ENCODE measurements at regions not wholly inside any gene's neighbourhood (a gene's known extent, or its start where the extent isn't known, plus 50 kb on each side); places are given as distances from the start of the nearest gene placed in this dataset.

- DNase-seq (ENCODE audit: low read depth): no peak
Measured at GRCh38 chr5:117504305-117504704, 929.7 kb upstream of the SEMA6A start.

GRCh38 chr5:117497601-117498000 lies 923.0 kb upstream of the SEMA6A start:
- DNase-seq (ENCODE audit: low read depth): no peak

- no peak for DNase-seq (ENCODE audit: low read depth)
Measured at GRCh38 chr5:117496801-117497200, 922.2 kb upstream of the SEMA6A start.

- DNase-seq (ENCODE audit: low read depth): no peak
Measured at GRCh38 chr5:117494188-117494587, 919.6 kb upstream of the SEMA6A start.

DNA sequence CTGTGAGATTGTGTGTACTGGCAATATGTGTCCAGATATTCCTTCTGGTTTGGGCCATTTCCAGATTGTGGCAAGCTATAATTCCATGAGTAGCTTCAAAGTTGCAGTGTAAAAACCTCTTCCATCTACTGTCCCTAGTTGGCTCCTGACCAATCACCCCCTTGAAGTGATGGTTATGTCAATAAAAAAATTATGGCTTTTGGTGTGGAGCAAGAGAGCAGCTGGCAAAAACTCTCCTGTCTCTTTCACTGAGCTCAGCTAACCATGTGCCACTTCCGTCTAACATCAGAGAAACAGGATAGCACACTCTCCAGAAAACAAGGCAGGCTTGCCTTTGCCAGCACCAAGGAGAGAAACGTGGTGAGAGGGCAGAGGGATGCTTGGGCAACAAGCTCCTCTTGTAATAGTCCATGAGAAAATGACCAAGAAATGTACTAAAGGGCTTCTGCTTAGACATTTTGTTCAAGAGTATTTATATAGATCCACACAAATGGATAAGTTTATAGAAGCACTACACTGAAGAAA lies 914.4 kb upstream of the SEMA6A start:
- no peak for DNase-seq (ENCODE audit: low read depth)

GRCh38 chr5:117487556-117487955 lies 912.9 kb upstream of the SEMA6A start:
- no peak for DNase-seq (ENCODE audit: low read depth)

- DNase-seq (ENCODE audit: low read depth): no peak
Measured at GRCh38 chr5:117486879-117487391, 912.3 kb upstream of the SEMA6A start.

- DNase-seq (ENCODE audit: low read depth): no peak
Measured at GRCh38 chr5:117486261-117486660, 911.6 kb upstream of the SEMA6A start.

GRCh38 chr5:117475919-117476318 lies 901.3 kb upstream of the SEMA6A start:
- no peak for DNase-seq (ENCODE audit: low read depth)

GRCh38 chr5:117473165-117473564 lies 898.5 kb upstream of the SEMA6A start:
- DNase-seq (ENCODE audit: low read depth): no peak

DNA sequence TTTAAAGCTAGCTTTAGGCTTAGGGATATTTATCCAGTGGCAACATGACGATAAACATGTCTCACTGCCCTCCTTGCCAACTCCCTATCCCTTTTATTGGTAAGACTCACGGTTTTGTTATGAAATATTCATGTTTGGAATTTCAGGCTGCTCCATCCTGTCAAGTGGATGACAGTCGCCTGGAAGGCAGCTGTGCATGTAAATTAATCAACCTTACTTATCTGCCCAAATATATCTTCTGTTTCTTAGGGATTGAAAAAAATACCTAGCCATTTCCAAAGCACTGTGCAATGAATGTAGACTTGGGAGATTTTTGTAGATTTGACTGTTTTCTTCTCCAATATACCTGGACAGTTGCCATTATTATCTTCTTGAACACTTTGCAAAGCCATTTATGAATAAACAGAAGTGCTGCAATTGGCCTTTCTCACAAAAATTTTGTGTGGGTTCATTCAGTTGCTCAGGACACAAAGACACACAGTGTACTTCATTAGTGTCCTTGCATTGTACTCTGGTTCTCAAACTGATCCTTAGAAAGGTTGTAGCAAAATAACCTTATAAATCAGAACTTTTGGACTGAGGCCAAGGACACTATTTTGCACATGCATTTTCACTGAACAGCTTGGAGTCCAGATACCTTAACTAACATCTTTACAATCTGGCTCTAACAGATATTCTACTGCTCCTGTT lies 889.4 kb upstream of the SEMA6A start:
- no peak for DNase-seq (ENCODE audit: low read depth)

DNA sequence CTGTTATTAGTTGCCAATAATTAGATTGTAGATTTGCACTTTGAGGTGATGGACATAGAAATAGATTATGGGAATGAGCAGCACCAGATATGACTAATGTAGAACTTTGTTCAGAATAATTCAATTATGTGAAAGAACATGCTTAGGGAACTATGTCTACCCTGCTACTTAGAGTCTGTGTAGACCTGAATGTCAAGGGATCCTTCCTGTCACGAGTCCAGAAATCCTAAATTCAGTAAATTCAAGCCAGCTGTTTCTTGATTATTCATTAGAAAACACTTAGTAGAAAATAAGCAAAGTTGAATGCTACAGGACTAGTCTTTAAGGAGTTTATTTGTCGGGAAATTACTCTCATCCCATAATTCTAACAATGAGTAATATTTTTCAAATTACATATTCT lies 887.3 kb upstream of the SEMA6A start:
- DNase-seq (ENCODE audit: low read depth): no peak

DNA sequence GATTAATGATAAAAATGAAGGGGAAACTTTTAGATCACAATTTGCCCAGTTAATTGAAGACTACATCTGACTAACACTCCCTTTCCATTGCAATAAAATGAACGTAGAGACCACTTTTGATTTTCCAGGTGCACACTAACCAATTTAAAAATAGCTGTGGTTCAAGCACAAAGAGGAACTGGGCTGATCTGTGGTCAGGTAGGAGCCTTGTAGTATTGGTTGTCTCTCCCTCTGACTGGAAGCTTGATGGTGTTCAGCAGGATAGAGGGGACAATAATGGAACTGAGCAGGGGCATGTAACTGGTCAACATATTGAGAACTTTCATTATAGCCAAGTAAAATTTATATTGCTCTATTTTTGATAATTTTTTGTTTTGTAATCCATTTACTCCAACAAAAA lies 886.8 kb upstream of the SEMA6A start:
- DNase-seq (ENCODE audit: low read depth): no peak

GRCh38 chr5:117457656-117458055 lies 883.0 kb upstream of the SEMA6A start:
- no peak for DNase-seq (ENCODE audit: low read depth)

DNA sequence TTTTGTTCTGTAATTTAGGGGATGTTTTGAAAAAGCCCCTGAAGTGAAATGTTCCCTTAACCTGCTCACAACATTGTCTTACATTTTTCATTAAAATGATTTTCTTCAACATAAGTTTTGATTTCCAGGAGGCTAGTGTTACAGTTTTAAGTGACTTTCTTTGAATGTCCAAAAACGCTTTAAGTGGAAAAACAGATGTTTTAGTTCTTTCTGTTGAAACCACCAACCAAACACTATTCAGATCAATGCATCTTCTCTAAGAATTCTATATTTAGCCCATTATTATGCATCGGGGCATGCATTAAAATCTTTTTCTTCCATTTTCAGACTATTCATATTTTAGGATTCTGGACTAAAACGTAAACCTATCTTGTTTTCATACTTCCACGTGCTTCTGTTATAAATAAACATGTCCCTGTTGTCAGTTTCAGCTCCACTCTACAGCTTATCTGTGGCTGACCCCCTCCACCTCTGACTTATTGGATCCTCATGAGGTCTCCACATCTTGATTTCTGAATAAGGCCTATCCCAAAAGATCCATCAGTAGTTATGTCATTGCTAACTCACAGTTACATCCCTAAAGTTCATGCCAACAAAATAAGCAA lies 882.3 kb upstream of the SEMA6A start:
- DNase-seq (ENCODE audit: low read depth): no peak

DNA sequence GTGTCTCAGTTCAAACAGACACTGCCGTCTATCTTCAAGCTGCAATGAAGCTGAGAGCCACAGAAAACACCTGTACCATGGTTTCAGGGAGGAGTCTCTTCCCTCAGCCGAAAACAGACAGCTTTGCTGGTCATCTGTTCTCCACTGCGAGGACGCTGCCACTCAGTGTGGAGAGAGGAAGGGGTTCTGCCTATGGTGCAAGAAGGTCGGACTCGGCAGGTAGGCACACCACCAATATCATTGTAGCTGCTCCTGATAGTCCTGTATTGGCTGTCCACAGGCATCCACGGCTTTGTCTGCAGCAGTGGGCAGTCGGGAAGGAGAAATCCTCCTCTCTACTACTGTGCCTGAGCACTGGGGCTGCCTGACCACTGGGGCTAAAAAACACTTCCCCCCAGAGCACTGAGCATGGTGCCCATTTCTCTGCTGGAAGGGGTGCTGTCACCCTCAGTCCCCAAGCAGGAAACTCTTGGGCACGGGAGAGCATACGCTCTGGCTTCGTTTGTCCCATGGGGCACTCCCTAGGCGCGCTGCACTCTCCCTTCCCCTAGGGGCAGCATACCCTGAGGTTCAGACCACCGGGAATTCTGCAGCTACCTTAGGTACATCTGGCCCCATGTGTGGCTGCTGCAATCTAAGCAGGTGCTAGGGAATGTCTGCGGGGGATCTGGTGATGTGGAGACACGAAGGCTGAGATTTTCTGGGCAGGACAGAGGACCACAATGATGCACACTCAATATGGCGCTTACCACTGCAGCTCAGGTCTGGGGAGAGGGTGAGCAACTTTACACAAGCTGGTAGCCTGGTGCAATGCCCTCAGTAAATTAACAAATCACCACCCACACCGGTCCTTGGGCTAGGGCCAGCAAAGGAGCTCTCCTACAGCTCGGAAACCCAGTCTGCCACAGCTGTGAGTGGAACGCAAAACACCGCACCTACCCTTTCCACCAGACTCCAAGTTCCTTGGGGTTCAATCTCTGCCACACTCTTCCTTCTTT lies 880.9 kb upstream of the SEMA6A start:
- no peak for DNase-seq (ENCODE audit: low read depth)

DNA sequence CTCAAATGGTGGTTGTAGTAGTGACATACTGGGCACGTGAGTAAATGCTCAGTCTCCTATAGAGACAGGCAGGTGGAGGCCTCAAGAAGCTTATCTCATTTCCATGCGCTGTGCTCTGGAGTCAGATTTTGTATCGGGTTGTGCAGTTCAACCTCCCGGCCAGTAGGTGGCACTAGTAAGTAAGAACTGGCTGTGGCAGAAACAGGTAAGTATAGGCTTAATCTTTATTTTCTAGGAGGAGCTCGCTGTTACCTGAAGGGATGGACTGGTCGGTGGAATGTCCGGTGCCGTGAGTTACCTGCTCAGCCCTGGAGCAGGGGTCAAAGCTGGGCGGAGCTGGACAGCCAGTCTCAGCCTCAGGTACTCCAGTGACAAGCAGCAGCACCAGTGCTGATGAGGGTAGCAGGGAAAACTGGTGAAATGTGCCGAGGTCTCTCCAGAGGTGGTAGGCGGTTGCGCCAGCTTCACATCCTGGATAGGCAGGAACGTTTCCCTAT lies 880.1 kb upstream of the SEMA6A start:
- DNase-seq (ENCODE audit: low read depth): no peak

- no peak for DNase-seq (ENCODE audit: low read depth)
Measured at GRCh38 chr5:117436846-117437245, 862.2 kb upstream of the SEMA6A start.

- no peak for DNase-seq (ENCODE audit: low read depth)
Measured at GRCh38 chr5:117435203-117435602, 860.6 kb upstream of the SEMA6A start.

DNA sequence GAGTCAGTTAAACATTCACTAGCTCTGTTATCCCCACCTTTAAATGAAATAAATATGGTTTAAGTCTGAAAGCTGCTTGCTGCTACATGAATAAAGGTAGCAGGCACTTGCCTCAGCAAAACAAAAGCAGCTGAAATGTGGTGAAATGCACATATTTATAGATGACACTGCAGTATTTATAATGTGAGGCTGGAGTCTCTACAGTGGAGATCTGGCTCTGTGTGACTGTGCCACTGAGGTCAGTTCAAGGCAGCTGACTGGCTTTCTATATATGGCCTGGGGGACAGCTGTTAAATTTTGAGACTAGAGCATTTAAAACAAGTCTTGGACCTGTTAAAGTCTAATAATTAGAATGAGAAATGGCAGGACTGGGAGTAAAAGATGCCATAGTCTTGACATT lies 859.6 kb upstream of the SEMA6A start:
- DNase-seq (ENCODE audit: low read depth): no peak

GRCh38 chr5:117433818-117434217 lies 859.2 kb upstream of the SEMA6A start:
- no peak for DNase-seq (ENCODE audit: low read depth)

GRCh38 chr5:117431091-117431490 lies 856.5 kb upstream of the SEMA6A start:
- DNase-seq (ENCODE audit: low read depth): no peak
